ENCODE measurements at regions not wholly inside any gene's neighbourhood (a gene's known extent, or its start where the extent isn't known, plus 50 kb on each side); places are given as distances from the start of the nearest gene placed in this dataset.

DNA sequence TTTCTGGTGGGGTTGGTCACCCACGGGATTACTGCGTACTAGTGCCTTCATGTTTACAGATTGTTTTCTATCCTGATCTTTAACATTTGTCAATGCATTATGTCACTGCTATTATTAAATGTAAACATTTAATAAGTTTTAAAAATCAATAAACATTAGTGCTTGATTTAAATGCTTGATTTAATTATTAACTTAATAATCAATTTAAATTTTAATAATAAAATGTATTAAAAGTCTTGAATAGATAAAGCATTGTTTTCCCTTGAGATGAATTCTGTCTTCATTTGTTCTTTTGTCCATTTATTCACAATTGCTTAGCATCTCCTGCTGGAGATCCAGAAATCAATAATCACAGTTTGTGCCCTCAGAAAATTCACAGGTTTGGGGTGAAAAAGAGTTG lies 201.8 kb upstream of the HDAC9 start:
- H3K4me3 ChIP-seq (ENCODE audit: low read depth, low read length), result no peak overlapping the region
- no peak for TF ChIP-seq CTCF (conservative IDR thresholded peaks at IDR 0.05; ENCODE audit: low read depth, low read length)
- no peak for DNase-seq (ENCODE audit: low read depth)

GRCh38 chr7:18294411-18294810 lies 201.1 kb upstream of the HDAC9 start:
- H3K4me3 ChIP-seq (ENCODE audit: low read depth, low read length), result no peak overlapping the region
- DNase-seq (ENCODE audit: low read depth), result no peak
- TF ChIP-seq CTCF (conservative IDR thresholded peaks at IDR 0.05; ENCODE audit: low read depth, low read length), result no peak

- no peak for DNase-seq (ENCODE audit: low read depth)
- H3K4me3 ChIP-seq (ENCODE audit: low read depth, low read length), result no peak overlapping the region
- no peak for TF ChIP-seq CTCF (conservative IDR thresholded peaks at IDR 0.05; ENCODE audit: low read depth, low read length)
Measured at GRCh38 chr7:18295781-18296423, 199.6 kb upstream of the HDAC9 start.

- H3K4me3 ChIP-seq (ENCODE audit: low read depth, low read length), result no peak overlapping the region
- DNase-seq (ENCODE audit: low read depth), result no peak
- TF ChIP-seq CTCF (conservative IDR thresholded peaks at IDR 0.05; ENCODE audit: low read depth, low read length), result no peak
Measured at GRCh38 chr7:18302097-18302496, 193.5 kb upstream of the HDAC9 start.

- no peak for DNase-seq (ENCODE audit: low read depth)
- no peak for TF ChIP-seq CTCF (conservative IDR thresholded peaks at IDR 0.05; ENCODE audit: low read depth, low read length)
- H3K4me3 ChIP-seq (ENCODE audit: low read depth, low read length), result no peak overlapping the region
Measured at GRCh38 chr7:18305866-18306265, 189.7 kb upstream of the HDAC9 start.

- TF ChIP-seq CTCF (conservative IDR thresholded peaks at IDR 0.05; ENCODE audit: low read depth, low read length), result no peak
- no peak overlapping the region for H3K4me3 ChIP-seq (ENCODE audit: low read depth, low read length)
- no peak for DNase-seq (ENCODE audit: low read depth)
Measured at GRCh38 chr7:18306696-18307095, 188.9 kb upstream of the HDAC9 start.

DNA sequence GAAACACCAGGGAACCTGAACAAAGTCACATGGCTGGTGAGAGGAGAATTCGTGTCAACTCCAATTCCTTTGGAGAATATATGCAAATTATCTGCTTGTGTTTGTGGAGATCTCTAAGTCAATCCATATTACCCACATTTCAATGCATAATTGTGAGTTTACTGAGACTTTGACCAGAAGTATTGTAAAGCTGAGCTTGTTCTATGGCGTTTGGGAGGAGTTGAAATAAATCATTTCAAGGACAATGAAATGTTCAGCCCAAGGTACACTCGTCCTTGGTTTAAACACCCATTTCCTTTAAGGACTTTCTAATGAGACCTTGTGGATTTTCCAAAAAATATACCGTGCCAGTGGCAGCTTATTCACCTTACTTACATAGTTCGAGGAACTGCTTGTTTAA lies 186.6 kb upstream of the HDAC9 start:
- H3K4me3 ChIP-seq (ENCODE audit: low read depth, low read length), result no peak overlapping the region
- TF ChIP-seq CTCF (conservative IDR thresholded peaks at IDR 0.05; ENCODE audit: low read depth, low read length), result no peak
- no peak for DNase-seq (ENCODE audit: low read depth)
